Subcutaneous abdominal adipose tissue (tissue), 5 donors: ENCODE measurements at regions not wholly inside any gene's neighbourhood (a gene's known extent, or its start where the extent isn't known, plus 50 kb on each side); places are given as distances from the start of the nearest gene placed in this dataset.

ENCODE experiments used
- H3K27ac ChIP-seq: one replicate; pipeline ENCODE4 v1.7.0; 2013; ENCODE audit warnings: low read depth, mild to moderate bottlenecking, inconsistent platforms, low read length, moderate library complexity
- H3K27me3 ChIP-seq, 5 donors: one replicate each; pipeline ENCODE4 v1.7.0; 2013; ENCODE audit warnings: low read length in 5 of 5, inconsistent platforms in 1 of 5; ENCODE audit not compliant: control insufficient read depth in 5 of 5, insufficient read depth in 4 of 5
- H3K36me3 ChIP-seq, 5 donors: one replicate each; pipeline ENCODE4 v1.7.0; 2013; ENCODE audit warnings: low read length in 5 of 5; ENCODE audit not compliant: control insufficient read depth in 5 of 5, insufficient read depth in 5 of 5
- H3K4me1 ChIP-seq, 5 donors: one replicate each; pipeline ENCODE4 v1.7.0; 2013; ENCODE audit warnings: low read length in 5 of 5, mild to moderate bottlenecking in 3 of 5, moderate library complexity in 1 of 5; ENCODE audit not compliant: control insufficient read depth in 5 of 5, insufficient read depth in 5 of 5
- H3K4me3 ChIP-seq, 5 donors: one replicate each; pipeline ENCODE4 v1.7.0; 2013; ENCODE audit warnings: low read length in 5 of 5, low read depth in 1 of 5
- H3K9ac ChIP-seq, 5 donors: one replicate each; pipeline ENCODE4 v1.7.0; 2013; ENCODE audit warnings: low read length in 5 of 5, mild to moderate bottlenecking in 4 of 5, moderate library complexity in 3 of 5
- H3K9me3 ChIP-seq, 5 donors: one replicate each; pipeline ENCODE4 v1.7.0; 2013; ENCODE audit warnings: low read length in 5 of 5; ENCODE audit not compliant: control insufficient read depth in 5 of 5
- donor health status: healthy.
- donor health status: healthy.
- donor health status: healthy.
- donor health status: healthy.
- donor health status: healthy.

- H3K27ac ChIP-seq, result no peak overlapping the region
- H3K4me3 ChIP-seq, result no peak overlapping the region
- H3K9me3 ChIP-seq, result no peaks in the 10 kb centered on the region
- H3K4me1 ChIP-seq, result no peaks in the 10 kb centered on the region
- H3K36me3 ChIP-seq, result no peaks in the 10 kb centered on the region
- H3K27me3 ChIP-seq, result no peaks in the 10 kb centered on the region
- no peak overlapping the region for H3K9ac ChIP-seq
Measured at GRCh38 chr18:39918847-39919246, 2036.2 kb upstream of the PIK3C3 start.

GRCh38 chr18:39913672-39914366 lies 2041.2 kb upstream of the PIK3C3 start:
- H3K9me3 ChIP-seq, result peaks cover 0 to 12% (median 4%) of the 10 kb centered on the region in 5 donors
- no peaks in the 10 kb centered on the region for H3K36me3 ChIP-seq
- no peak overlapping the region for H3K27ac ChIP-seq
- H3K4me1 ChIP-seq, result no peaks in the 10 kb centered on the region
- H3K4me3 ChIP-seq, result no peak overlapping the region
- no peaks in the 10 kb centered on the region for H3K27me3 ChIP-seq
- no peak overlapping the region for H3K9ac ChIP-seq

DNA sequence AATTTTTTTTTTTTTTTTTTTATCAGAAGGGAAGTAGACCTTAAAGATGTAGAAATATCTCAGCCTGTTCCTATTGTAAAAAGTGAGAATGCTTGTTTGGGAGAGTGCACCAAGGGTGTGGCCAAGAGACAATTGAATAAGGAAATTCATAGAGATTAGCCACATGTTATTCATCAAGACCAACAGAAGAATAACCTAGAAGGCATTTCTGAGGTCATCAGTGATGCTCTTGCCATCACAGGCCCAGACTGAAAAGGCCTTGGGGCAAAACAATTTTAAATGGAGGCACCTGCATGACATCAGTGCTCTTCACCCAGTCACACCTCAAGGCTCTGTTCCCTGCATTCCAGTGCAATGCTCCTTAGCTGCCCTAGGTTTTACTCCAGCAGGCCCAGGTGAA lies 2043.3 kb upstream of the PIK3C3 start:
- no peaks in the 10 kb centered on the region for H3K27me3 ChIP-seq
- H3K9me3 ChIP-seq, result peaks cover 0 to 12% (median 4%) of the 10 kb centered on the region in 5 donors
- no peak overlapping the region for H3K27ac ChIP-seq
- no peaks in the 10 kb centered on the region for H3K36me3 ChIP-seq
- H3K4me1 ChIP-seq, result no peaks in the 10 kb centered on the region
- no peak overlapping the region for H3K4me3 ChIP-seq
- no peak overlapping the region for H3K9ac ChIP-seq

DNA sequence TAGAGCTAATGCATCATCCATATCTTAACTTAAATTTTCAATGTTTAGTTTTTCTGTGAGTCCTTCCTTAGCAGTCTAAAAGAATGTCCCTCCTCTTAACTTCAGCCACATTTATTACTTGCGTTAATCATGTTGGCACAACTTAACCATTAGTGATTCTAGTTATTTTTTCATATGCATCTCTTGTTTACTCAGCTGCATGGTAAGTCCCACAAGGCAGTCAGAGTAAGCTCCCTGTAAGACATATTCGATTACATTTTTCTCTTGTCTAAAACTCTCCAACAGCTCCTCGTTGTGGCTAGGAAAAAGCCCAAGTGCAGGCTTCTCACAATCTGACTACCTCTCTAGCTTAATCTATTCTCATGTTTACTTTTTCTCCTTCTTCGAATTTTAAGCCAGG lies 2045.3 kb upstream of the PIK3C3 start:
- no peaks in the 10 kb centered on the region for H3K36me3 ChIP-seq
- H3K4me1 ChIP-seq, result no peaks in the 10 kb centered on the region
- H3K9ac ChIP-seq, result no peak overlapping the region
- H3K27ac ChIP-seq, result no peak overlapping the region
- peaks cover 0 to 12% (median 7%) of the 10 kb centered on the region in 5 donors for H3K9me3 ChIP-seq
- no peaks in the 10 kb centered on the region for H3K27me3 ChIP-seq
- H3K4me3 ChIP-seq, result no peak overlapping the region

GRCh38 chr18:39886136-39886535 lies 2068.9 kb upstream of the PIK3C3 start:
- no peaks in the 10 kb centered on the region for H3K9me3 ChIP-seq
- no peak overlapping the region for H3K27ac ChIP-seq
- no peak overlapping the region for H3K9ac ChIP-seq
- H3K4me1 ChIP-seq, result no peaks in the 10 kb centered on the region
- no peak overlapping the region for H3K4me3 ChIP-seq
- H3K36me3 ChIP-seq, result no peaks in the 10 kb centered on the region
- H3K27me3 ChIP-seq, result no peaks in the 10 kb centered on the region

- no peak overlapping the region for H3K4me3 ChIP-seq
- H3K9ac ChIP-seq, result no peak overlapping the region
Measured at GRCh38 chr18:39872651-39873050, 2082.4 kb upstream of the PIK3C3 start.

DNA sequence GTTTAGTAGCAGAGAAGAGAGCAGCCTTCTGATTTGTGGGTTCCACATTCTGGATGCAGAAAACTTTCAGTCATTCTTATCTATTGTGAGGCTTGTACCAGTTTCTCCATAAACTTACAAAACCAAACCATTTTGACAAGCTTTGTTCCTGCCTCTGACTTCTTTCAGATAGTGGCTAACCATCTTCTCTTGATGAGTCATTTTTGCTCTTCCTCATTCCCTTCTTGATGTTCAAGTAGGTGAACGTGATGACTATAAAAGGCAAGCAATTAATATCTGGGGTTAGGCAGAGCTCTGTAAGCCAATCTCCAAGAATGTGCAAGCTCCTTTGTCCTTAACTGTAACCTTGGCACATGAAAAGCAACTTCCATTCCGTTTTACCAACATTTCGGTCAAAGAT lies 2083.1 kb upstream of the PIK3C3 start:
- H3K9ac ChIP-seq, result no peak overlapping the region
- no peaks in the 10 kb centered on the region for H3K36me3 ChIP-seq
- H3K9me3 ChIP-seq, result no peaks in the 10 kb centered on the region
- no peaks in the 10 kb centered on the region for H3K4me1 ChIP-seq
- no peak overlapping the region for H3K4me3 ChIP-seq
- H3K27ac ChIP-seq, result no peak overlapping the region
- no peaks in the 10 kb centered on the region for H3K27me3 ChIP-seq

More at GRCh38 chr18:39872651-39873050, 2082.4 kb upstream of the PIK3C3 start:
- Histone ChIP-seq H3K4me1 (no peaks in the 10 kb centered on the region), H3K27me3 (no peaks in the 10 kb centered on the region), H3K36me3 (no peaks in the 10 kb centered on the region), H3K9me3 (no peaks in the 10 kb centered on the region), H3K27ac (no peak overlapping the region)

- Histone ChIP-seq H3K4me3 (no peak overlapping the region), H3K9ac (no peak overlapping the region), H3K27ac (no peak overlapping the region), H3K9me3 (no peaks in the 10 kb centered on the region), H3K36me3 (no peaks in the 10 kb centered on the region), H3K27me3 (no peaks in the 10 kb centered on the region), H3K4me1 (no peaks in the 10 kb centered on the region)
Measured at GRCh38 chr18:39870591-39870990, 2084.4 kb upstream of the PIK3C3 start.

DNA sequence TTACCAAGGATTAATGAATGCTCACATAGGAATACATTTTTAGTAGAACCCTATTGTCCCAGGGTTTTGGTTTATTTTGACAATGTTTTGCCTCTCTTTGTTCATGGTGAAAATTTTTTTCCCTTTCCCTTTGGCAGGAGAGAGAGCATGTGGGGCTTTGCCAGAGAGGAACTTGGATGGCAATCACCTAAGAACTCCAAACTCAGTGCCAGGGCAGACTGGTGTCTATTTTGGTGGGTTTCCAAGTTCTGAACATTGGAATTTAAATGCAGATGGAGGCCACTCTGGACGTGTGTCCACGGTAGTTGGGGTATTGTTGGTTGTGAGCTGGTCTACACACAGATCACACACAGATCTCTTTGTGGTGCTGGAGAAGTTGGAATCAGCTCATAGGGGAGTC lies 2091.1 kb upstream of the PIK3C3 start:
- no peaks in the 10 kb centered on the region for H3K9me3 ChIP-seq

GRCh38 chr18:39862341-39862740 lies 2092.7 kb upstream of the PIK3C3 start:
- Histone ChIP-seq H3K27me3 (no peaks in the 10 kb centered on the region), H3K4me3 (no peak overlapping the region), H3K36me3 (no peaks in the 10 kb centered on the region), H3K4me1 (no peaks in the 10 kb centered on the region), H3K9me3 (no peaks in the 10 kb centered on the region), H3K9ac (no peak overlapping the region), H3K27ac (no peak overlapping the region)

More for the DNA sequence above, 2091.1 kb upstream of the PIK3C3 start:
- no peak overlapping the region for H3K4me3 ChIP-seq
- no peaks in the 10 kb centered on the region for H3K27me3 ChIP-seq
- H3K4me1 ChIP-seq, result no peaks in the 10 kb centered on the region
- H3K36me3 ChIP-seq, result no peaks in the 10 kb centered on the region
- H3K27ac ChIP-seq, result no peak overlapping the region
- no peak overlapping the region for H3K9ac ChIP-seq
